ENCODE measurements at regions not wholly inside any gene's neighbourhood (a gene's known extent, or its start where the extent isn't known, plus 50 kb on each side); places are given as distances from the start of the nearest gene placed in this dataset.
A peak's percentile ranks its signal among the peaks of the same experiment; 100 is the strongest.

DNA sequence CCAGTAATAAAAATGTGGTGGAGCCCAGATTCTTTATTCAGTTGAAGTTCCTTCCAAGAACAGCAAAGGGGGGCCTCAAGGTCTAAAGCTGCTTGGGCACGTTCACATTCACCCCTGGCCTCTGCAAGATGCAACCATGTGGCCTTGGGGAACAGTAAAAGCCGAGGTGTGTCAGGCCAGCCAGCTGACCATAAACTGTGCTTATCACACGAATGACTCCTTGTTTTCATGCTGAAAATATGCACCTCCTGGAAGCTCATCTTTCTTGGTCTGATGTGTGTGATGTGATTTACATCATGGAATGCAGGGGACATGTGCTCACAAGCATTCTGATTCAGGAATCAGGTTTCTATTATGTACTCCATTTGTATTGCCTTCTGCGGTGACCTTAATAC lies 211.6 kb upstream of the MARCKS start:
- H3K4me3 ChIP-seq (ENCODE audit: low read depth, low read length) = no peak overlapping the region
- peak; percentile 82 for DNase-seq (ENCODE audit: low read depth, low spot score)
- TF ChIP-seq, protein P1, sequence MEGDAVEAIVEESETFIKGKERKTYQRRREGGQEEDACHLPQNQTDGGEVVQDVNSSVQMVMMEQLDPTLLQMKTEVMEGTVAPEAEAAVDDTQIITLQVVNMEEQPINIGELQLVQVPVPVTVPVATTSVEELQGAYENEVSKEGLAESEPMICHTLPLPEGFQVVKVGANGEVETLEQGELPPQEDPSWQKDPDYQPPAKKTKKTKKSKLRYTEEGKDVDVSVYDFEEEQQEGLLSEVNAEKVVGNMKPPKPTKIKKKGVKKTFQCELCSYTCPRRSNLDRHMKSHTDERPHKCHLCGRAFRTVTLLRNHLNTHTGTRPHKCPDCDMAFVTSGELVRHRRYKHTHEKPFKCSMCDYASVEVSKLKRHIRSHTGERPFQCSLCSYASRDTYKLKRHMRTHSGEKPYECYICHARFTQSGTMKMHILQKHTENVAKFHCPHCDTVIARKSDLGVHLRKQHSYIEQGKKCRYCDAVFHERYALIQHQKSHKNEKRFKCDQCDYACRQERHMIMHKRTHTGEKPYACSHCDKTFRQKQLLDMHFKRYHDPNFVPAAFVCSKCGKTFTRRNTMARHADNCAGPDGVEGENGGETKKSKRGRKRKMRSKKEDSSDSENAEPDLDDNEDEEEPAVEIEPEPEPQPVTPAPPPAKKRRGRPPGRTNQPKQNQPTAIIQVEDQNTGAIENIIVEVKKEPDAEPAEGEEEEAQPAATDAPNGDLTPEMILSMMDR (IDR thresholded peaks at IDR 0.05; ENCODE audit: low read depth, low read length) = no peak
- in situ Hi-C loops (cut with HindIII; ENCODE audit: low sequenced_read_pairs) = no loop called here

DNA sequence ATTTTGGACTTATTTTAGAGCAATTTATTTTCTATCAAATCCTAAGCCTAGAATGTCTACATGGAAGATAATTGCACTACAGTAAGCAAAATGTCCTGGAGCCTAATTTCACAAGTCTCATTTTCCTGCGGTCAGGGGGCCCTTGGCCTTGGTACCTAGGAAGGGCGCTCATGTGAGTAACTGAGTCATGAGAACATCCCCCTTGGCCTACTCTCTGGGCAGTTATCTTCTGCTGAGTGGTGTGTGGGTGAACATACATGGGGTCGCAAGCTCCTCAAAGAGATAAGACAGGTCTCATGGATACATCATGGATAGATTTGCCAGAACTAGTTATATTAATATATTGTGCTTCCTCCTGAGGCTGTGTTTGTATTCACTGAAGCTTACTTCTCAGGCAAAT lies 211.2 kb upstream of the MARCKS start:
- TF ChIP-seq, protein P1 (IDR thresholded peaks at IDR 0.05; ENCODE audit: low read depth, low read length) = no peak
- no peak for DNase-seq (ENCODE audit: low read depth, low spot score)
- in situ Hi-C loops (cut with HindIII; ENCODE audit: low sequenced_read_pairs) = no loop called here
- H3K4me3 ChIP-seq (ENCODE audit: low read depth, low read length) = no peak overlapping the region

DNA sequence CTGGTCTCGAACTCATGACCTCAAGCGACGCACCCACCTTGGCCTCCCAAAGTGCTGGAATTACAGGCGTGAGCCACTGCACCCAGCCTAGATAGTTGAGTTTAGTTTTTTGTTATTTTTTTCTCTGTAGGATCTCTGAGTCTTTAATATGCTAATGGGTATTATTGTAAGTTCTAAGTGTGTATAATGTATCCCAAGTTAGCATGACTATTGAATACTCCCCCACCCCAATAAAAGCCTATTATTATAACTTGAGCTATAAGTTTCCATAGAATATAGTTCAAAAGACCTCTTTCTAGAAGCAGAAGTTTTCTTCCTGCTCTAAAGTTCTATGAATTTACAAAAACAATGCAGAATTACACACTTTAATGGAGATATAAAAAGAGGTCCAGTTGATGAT lies 210.4 kb upstream of the MARCKS start:
- no peak for DNase-seq (ENCODE audit: low read depth, low spot score)
- H3K4me3 ChIP-seq (ENCODE audit: low read depth, low read length) = no peak overlapping the region
- in situ Hi-C loops (cut with HindIII; ENCODE audit: low sequenced_read_pairs) = no loop called here
- TF ChIP-seq, protein P1 (IDR thresholded peaks at IDR 0.05; ENCODE audit: low read depth, low read length) = no peak

DNA sequence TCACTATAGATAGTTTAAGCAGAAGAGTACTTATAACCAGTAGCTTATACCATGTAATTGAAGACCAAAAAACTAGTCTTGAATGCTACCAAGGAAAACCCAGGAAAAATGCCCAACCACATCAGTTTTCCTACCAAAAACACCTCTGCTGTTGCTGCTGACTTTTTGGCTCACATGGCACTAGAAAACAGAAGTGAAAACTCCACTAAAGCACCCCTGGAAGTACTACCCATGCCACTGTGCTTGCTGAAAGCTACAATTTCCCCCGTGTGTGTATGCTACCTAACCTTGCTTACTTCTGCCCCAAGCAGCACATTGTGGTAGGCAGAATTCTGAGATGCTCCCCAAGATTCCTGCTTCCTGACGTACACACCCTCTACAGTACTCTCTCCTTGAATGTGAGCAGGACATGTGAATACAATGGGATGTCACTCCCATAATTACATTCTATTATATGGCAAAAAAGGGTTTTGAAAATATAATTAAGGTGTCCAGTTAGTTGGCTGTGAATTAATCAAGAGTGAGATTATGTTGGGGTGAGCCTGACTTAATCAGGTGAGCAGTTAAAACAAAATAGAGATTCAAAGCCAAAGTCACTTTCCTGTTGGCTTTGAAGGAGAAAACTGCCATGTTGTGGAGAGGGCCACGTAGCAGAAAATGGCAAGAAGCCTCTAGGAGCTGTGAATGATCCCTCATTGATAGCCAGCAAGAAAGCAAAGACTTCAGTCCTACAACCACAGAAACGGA lies 209.8 kb upstream of the MARCKS start:
- in situ Hi-C loops (cut with HindIII; ENCODE audit: low sequenced_read_pairs) = no loop called here
- no peak overlapping the region for H3K4me3 ChIP-seq (ENCODE audit: low read depth, low read length)
- DNase-seq (ENCODE audit: low read depth, low spot score) = no peak
- TF ChIP-seq, protein P1 (IDR thresholded peaks at IDR 0.05; ENCODE audit: low read depth, low read length) = no peak

DNA sequence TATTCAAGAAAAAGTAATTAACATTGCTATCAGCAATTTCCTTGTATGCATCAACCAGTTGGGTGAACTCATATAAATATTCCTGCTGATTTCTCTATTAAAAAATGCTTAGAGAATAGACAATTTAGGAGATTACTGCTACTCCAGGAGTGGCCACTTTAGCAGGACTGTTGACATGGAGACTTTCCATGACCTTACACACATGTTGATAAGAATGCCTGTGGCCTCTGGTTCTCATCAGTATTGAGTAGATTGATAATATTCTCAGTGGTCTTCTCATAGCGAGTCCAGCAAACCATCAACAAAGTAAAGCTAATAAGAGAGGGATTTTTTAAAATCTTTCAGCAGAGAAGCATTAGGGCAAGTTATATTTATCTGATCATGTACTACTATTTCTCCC lies 208.4 kb upstream of the MARCKS start:
- TF ChIP-seq, protein P1 (IDR thresholded peaks at IDR 0.05; ENCODE audit: low read depth, low read length) = no peak
- in situ Hi-C loops (cut with HindIII; ENCODE audit: low sequenced_read_pairs) = no loop called here
- DNase-seq (ENCODE audit: low read depth, low spot score) = no peak
- no peak overlapping the region for H3K4me3 ChIP-seq (ENCODE audit: low read depth, low read length)

DNA sequence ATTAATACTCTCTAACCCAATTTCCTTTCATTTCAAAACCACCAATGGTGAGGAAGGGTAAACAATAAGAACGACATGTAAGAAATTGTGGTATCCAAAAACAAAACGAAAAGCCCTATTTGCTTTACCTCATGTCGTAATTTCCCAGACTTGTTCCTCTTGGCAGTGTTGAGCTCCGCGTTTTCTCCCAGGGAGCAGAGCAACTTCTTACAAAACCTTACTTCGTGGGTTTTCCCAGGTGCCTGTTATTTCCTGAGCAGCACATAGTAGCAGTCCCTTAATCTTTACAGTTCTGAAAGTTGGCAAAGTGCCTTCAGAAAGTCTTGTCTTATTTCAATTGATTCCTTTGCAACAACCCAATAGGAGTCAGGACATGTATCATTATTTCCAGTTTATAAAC lies 207.9 kb upstream of the MARCKS start:
- in situ Hi-C loops (cut with HindIII; ENCODE audit: low sequenced_read_pairs) = no loop called here
- DNase-seq (ENCODE audit: low read depth, low spot score) = no peak
- no peak overlapping the region for H3K4me3 ChIP-seq (ENCODE audit: low read depth, low read length)
- TF ChIP-seq, protein P1 (IDR thresholded peaks at IDR 0.05; ENCODE audit: low read depth, low read length) = no peak

Measured in astrocyte of the spinal cord (primary cell).